ENCODE measurements at regions not wholly inside any gene's neighbourhood (a gene's known extent, or its start where the extent isn't known, plus 50 kb on each side); places are given as distances from the start of the nearest gene placed in this dataset.

- TF ChIP-seq, protein P1, sequence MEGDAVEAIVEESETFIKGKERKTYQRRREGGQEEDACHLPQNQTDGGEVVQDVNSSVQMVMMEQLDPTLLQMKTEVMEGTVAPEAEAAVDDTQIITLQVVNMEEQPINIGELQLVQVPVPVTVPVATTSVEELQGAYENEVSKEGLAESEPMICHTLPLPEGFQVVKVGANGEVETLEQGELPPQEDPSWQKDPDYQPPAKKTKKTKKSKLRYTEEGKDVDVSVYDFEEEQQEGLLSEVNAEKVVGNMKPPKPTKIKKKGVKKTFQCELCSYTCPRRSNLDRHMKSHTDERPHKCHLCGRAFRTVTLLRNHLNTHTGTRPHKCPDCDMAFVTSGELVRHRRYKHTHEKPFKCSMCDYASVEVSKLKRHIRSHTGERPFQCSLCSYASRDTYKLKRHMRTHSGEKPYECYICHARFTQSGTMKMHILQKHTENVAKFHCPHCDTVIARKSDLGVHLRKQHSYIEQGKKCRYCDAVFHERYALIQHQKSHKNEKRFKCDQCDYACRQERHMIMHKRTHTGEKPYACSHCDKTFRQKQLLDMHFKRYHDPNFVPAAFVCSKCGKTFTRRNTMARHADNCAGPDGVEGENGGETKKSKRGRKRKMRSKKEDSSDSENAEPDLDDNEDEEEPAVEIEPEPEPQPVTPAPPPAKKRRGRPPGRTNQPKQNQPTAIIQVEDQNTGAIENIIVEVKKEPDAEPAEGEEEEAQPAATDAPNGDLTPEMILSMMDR (conservative IDR thresholded peaks at IDR 0.05): no peak
- no peak overlapping the region; the same call in 1 of the 2 replicates for H3K27ac ChIP-seq
Observed at GRCh38 chr17:77492446-77493237, 351.9 kb downstream of the SEC14L1 start.

- TF ChIP-seq, protein P1 (conservative IDR thresholded peaks at IDR 0.05): no peak
- no peak overlapping the region; the same call in 1 of the 2 replicates for H3K27ac ChIP-seq
Observed at GRCh38 chr17:77493238-77493820, 352.6 kb downstream of the SEC14L1 start.

DNA sequence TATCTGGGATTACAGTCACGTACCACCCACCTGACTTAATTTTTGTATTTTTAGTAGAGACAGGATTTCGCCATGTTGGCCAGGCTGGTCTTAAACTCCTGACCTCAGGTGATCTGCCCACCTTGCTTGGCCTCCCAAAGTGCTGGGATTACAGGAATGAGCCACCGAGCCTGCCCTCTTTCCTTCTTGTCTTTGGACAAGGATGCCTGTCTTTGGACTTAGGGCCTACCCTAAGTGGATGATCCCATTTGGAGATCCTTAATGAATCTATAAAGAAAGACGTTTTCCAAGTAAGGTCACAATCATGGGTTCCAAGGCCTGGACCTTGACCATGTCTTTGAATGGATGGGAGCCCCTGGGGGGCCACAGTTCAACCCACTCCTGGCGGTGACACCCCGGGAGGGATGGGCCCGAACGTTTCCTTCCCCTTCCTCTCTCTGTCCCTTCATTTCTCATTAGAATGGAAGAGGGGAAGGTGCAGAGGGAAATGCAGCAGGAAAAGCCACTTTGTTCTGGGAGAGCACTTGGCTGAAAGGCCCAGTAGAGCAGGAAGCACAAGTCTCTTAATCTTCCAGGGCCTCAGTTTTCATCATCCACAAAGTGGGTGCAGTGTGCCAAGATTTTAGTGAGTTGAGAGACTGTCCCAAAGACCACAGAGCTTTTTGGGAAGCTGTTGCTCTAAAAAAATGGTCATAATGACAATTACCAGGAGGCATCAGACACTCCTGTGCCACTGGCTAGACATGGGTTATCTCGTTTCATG, 353.3 kb downstream of the SEC14L1 start:
- TF ChIP-seq, protein P1 (conservative IDR thresholded peaks at IDR 0.05): no peak
- no peak overlapping the region for H3K27ac ChIP-seq

- H3K27ac ChIP-seq: no peak overlapping the region
- TF ChIP-seq, protein P1 (conservative IDR thresholded peaks at IDR 0.05): peak; percentile 98
Observed at GRCh38 chr17:77494664-77495435, 354.1 kb downstream of the SEC14L1 start.

- no peak overlapping the region for H3K27ac ChIP-seq
- TF ChIP-seq, protein P1 (conservative IDR thresholded peaks at IDR 0.05): no peak
Observed at GRCh38 chr17:77495575-77495974, 354.8 kb downstream of the SEC14L1 start.

DNA sequence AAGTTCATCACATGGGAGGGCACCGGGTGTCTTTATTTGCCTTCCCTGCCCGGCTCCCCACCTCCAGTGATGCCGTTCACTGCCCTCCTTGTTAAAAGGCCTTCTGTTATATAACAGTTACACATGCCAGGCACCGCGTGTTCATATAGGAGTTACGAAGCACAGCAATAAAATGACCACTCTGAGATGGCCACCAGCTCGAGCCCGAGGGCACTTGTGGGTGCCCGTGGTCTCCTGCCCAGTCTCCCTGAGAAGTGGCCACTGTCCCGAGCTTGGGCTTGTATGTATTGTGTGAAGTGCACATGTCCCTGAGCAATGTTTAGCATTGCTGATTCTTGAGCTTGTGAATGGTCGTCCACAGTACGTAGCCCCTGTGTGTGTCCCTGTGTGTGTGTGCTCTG, 355.6 kb downstream of the SEC14L1 start:
- TF ChIP-seq, protein P1 (conservative IDR thresholded peaks at IDR 0.05): no peak
- no peak overlapping the region for H3K27ac ChIP-seq

Data from VCaP (cell line).